NOMO-1 (cell line): ENCODE measurements at regions not wholly inside any gene's neighbourhood (a gene's known extent, or its start where the extent isn't known, plus 50 kb on each side); places are given as distances from the start of the nearest gene placed in this dataset.
"Not testable (repeated sequence)": the region's sequence is repeated elsewhere in the genome, so short reads cannot be mapped to it uniquely, and the experiment has no call there.

ENCODE experiments used
- DNase-seq, 2 experiments: peaks; one replicate each; lab custom pipeline; 2025; ENCODE audit not compliant: unreplicated experiment in 2 of 2; lab: John Stamatoyannopoulos, UW

DNA sequence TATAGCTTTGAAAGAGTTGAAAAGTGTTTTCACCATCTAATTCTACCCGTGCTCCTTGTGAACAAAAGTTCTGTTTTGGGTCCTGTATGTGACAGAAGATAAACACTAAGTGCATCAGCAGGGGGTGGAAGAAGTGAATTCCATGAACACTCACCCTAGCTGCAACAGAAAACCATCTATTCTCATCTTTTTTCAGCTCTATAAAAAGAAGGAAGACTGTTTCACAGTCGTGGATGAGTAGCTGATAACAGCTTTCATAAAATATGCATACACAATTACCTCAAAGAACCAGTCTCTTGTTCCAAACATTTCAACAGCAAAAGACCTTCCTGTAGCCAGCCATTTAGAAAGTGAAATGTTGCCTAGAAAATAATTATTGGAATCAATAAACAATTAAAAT is 281.7 kb upstream of the RASGRP1 start:
- no peak for DNase-seq

DNA sequence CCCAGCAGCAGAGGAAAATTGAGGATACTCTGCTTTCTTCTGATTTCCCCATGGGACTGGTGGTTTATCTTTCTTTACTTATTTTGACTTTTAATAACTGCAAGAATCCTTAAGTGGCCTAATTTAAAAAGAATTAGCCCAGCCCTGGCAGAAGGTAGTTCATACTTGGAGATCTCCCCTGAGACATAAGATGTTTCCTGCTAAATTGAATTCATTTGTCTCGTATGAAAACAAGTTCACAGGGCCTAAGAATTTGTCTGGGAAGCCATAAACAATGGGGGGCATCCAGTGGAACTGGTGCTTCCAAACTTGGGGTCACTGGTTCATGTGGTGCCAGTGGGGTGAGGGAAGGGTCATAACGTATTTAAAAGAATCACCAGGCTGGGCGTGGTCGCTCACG is 283.1 kb upstream of the RASGRP1 start:
- DNase-seq: no peak

DNA sequence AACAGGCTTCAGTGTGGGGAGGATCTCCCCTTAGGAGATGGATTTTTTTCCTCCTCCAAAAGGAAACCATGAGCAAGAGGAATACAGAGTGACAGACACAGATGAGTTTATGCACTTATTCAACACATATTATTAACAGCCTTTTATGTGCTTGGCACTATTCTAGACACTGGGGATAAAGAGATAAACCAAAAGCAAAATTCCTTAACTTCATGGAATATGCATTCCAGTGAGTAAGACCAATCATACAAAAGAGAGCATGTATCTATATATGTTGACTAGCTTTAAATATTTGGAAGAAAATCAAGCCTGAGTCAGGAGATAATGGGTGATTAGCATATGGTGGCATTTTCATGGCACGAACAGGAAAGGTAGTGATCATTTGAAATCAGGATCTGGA is 284.4 kb upstream of the RASGRP1 start:
- DNase-seq: no peak

DNA sequence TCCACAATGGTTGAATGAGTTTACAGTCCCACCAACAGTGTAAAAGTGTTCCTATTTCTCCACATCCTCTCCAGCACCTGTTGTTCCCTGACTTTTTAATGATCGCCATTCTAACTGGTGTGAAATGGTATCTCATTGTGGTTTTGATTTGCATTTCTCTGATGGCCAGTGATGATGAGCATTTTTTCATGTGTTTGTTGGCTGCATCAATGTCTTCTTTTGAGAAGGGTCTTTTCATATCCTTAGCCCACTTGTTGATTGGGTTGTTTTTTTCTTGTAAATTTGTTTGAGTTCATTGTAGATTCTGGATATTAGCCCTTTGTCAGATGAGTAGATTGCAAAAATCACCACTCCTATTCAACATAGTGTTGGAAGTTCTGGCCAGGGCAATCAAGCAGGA is 287.6 kb upstream of the RASGRP1 start:
- not testable (repeated sequence) for DNase-seq

DNA sequence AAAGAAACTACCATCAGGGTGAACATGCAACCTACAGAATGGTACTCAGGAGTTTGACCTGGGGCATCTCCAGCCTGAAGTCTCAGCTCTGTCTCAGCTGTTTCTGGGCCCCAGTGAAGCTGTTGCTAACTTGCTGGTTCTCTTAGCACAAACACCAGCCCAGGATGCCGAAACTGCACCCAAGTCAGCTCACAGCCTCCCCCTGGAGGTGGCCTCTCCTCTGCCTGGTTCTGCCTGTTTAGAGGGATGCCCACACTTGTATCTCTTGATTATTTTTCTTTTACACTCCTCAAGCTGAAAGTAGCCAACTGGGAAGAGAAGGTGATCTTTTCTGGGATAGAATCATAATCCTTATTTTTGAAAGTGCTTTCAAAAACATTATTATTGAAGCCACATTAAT is 289.0 kb upstream of the RASGRP1 start:
- DNase-seq: no peak

DNA sequence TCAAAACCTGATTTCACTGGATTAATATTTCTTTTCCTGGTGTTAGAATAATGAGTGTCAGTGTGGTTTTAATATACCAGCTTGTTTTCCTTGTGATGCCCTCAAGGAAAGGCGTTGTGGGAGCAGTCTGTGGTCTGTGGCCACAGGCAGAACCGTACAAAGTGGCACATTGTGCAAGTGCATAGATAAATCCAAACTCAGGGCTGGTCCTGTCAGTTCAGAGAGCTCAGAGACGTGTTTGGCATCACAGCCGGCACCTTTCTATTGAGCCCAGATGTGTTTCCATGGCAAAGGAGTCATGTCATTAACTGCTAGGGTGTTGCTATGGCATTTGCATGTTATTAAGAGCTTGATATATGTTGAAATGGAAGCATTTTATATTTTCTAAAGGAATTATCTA is 289.9 kb upstream of the RASGRP1 start:
- DNase-seq: no peak

DNA sequence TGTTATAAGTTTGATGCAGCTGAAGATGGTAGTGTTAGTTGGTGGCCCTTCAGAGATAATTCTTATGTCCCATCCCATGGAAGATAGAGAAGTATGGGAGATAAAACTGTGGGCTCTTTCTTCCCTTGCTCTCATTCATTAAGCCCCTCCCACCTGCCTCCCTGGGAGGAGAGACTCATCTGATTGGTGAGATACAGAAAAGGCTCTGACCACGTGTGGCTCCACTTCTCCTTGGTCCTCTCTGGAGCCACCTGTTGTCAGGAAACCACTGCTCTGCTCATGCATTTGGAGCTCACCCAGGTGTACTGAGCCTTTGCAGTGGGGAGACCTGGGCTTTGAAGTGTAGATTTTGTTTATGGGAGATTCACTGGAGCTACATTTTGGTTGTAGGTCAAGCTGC is 293.2 kb upstream of the RASGRP1 start:
- no peak for DNase-seq

DNA sequence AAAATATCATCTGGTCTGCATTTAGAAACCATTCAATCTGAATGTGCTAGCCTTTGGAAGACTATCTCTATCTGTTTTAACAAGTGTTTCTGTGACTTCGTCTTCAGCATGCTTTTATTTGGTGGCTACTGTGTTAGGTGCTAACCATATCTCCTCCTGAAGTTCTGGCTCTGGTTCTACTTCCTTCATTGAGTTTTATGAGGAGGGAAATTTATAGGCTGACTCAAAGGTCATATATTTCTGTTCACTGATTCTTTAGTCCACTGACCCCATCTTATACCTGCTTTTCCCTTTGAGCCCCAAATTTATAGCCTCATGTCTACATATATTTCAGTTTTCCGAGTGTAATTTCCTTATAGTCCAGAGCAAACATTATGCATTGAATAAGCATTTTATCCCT is 295.0 kb upstream of the RASGRP1 start:
- DNase-seq: no peak

DNA sequence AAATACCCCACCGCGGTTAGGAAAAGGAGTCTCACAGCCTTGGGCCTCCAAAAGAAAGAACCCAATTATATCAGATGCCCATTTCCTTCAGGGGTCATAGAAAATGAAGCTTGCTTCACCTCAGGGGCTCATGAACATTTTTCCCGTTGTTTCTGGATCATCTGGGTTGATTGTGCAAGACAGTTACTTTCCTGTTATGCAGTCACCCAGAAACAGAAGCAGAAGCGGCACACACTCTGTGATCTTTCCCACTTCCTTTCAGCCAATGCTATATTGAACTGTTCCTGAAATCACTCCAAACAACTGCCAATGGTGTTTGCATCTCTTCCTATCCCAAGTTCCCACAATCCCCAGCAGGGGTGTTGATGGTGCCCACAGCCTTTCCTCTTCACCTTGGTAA is 295.6 kb upstream of the RASGRP1 start:
- peak in 1 of 2 experiments; percentile 23 for DNase-seq

DNA sequence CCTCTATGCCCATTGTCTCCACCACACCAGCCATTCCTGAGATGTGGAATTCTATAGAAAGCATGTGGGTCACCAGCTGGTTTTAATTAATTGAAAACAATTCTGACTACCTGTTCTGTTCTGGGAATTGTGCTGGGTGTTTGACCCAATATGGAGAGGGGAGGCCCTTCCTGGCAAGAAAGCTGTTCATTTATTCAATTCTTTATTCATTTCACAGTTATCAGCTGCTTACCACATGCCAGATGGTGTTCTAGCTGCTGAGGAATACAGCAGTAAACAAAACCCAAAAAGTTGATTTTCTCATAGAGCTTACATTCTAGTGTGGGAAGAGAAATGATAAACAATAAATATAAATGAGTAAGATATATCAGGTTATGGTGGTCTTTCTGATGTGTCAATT is 296.1 kb upstream of the RASGRP1 start:
- DNase-seq: no peak

DNA sequence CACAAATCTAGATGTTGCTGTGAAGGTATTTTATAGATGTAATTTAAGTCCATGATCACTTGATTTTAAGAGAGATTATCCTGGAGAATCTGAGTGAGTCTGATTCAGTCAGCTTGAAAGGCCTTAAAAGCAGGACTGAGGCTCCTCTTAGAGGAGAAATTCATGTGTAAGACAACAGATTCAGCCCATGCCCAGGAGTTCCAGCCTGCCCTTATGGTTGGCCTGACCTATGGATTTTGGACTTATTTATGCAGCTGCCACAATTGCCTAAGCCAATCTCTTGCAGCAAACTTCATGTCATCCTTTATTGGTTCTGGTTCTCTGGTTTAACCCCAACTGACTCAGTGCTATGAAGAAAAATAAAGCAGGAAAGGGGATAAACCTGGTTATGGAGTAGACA is 296.5 kb upstream of the RASGRP1 start:
- DNase-seq: no peak

DNA sequence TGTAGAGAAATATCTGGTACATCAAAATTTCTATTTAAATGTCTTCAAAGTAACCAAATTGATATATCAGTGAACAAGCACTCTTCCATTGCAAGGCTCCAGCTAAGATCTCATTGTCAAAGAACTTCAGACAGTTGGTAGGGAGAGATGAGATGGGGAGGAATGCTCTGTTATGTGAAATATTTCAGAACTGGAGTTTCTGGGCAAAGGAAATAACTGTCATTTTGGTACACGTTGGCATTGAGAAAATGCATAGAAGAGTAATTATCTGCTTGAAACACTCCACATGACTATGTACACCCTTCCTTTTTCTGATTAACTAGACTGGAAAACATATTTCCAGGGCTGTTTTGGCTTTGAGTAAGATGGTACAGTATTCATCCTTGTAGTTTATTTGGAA is 297.5 kb upstream of the RASGRP1 start:
- DNase-seq: no peak

DNA sequence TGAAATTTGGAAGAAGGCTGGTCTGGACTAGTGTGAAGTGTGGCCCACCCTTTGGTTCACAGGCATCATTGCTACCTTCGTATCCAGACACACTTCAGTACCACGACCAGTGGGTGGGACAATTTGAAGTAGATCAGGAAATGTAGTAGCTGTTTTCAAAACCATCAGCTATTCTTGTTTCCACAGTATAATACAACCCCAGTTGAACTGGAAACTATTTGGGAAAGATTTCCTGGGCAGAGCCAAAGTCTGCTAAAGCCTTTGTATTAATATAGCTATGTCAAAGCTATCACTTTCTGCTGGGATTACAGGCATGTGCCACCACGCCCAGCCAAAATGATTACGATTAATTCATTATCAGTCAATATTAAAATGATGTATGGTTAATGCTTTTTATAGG is 298.8 kb upstream of the RASGRP1 start:
- no peak for DNase-seq

DNA sequence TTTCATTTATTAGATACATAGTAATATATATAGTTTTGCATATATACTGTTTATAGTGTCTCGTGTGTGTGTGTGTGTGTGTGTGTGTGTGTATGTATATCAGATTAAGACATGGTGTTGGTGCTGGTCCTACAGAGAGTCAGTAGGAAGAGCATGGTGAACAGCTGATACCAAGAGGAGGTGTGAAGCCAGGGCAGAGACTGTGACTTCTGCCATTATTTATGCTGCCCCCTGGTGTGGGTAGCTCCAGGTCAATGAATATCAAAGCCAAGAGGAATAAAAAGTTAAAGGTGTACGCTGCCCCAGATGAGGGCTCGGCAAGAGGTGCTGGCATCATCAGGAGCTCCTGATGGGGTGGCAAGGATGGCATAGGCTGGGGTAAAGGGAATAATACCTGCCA is 299.5 kb upstream of the RASGRP1 start:
- no peak for DNase-seq

DNA sequence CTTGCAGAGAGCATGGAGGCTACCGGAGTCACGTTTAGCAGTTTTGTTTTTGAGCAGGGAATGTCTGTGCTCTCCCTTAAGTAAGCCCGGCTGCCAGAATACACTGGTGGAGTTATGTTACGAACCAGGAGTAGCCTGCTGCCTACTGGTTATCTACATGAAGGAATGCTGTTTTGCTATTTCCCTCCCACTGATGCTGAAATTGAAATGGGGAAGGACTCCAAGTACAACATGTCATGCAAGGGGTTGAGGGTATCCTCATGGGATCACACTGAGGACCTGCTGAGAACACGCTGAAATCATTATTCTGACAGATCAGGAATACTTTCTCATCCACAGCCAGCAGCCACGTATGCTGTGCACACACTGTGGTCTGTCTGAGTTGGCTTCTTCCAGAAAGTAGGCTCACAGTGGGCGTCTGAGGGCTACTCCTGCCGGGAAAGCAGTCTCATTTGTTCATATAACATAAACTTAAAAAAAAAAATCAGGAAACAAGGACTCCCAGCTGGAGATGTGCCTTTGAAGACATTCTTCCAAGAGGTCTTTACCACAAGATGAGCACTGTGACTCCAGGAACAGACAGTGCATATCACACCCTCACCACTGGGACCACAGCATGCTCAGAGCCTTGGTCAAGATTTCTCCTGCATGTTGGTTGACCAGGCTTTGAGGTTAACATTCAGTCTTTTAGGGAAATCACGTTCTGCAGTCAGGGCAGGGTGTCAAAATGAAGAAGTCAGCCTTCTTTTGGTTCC is 300.4 kb upstream of the RASGRP1 start:
- DNase-seq: no peak

DNA sequence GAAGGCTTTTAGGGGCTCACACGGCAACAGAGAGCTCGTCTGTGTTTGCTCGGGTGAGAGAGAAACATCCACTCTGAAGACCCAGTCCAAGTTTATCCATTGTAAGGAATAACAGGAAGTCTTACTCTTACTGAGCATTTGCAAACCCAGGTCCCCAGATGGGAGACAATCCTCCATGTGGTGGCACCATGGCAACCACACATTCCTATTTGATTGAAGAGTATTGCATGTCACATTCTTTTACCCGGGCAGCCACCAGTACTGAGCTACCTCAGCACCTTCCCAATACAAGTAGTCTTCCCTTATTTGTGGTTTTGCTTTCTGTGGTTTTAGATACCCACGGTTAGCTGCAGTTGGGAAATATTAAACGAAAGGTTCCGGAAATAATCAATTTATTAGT is 302.9 kb upstream of the RASGRP1 start:
- DNase-seq: no peak

DNA sequence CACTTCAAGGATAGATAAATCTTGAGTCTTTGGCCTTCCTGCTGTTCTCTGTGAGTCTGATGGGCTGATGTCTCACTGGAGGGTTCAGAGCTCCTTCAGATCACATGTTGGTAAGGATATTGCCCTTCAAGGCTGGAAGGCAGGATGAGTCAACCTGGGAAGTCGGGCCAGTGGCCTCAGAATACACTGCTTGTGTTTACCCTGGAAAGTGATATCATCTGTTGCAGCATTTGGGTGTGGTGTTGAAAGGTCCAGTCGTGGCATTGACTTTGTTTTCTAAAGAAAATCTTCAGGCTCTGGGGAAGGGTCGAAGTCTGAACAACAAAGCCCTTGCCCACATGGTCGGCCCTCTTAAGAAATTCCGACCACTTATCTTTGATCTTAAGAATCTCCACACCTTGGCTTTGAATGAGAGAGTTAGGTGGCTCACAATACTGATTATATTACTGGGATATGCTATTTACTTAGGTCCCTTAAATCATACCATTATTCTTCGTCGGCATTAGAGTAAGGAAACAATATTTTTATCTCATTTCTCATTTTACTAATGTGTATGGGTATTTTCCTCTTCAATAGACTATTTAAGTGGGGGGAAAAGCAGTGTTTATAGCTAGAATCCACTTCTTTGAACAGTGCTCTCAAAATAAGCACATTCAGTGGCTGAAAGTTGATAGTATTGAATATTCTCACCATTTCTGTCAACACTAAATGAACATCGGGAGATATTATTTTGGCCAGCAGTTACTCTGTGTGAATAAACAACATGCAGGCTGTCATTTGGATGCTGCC is 303.9 kb upstream of the RASGRP1 start:
- DNase-seq: no peak

DNA sequence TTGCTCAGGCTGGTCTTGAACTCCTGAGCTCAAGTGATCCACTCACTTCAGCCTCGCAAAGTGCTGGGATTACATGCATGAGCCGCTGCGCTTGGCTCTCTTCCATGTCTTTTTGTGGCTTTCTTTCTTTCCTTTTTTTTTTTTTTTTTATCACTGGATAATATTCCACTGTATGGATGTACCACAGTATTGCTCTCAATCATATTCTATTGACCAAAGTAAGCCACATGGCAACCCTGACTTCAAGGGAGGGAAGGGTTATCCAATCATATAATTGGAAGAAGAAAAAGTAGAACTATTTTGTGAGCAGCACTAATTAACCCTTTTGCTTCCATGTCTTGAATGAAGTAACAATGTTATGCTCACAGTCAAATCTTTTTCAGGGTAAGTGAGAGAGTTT is 307.0 kb upstream of the RASGRP1 start:
- DNase-seq: no peak

DNA sequence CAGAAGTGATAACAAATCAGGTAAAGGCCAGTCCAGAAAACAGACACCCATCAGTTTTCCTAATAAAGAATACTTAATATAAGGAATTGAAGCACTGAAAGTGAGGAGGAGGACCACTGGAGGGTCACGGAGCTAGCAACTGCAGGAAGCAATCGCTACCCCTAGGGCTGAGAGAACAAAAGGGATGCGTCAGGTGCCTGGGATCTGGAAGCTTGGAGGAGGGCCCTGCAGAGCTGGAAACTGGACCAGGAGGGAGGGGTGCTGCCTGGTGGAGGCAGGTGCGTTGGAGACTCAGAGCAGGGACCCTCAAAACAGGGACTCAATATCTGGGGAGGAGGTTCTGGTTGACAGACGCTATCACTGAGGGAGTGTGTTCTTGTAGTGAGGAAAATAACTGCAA is 308.1 kb upstream of the RASGRP1 start:
- DNase-seq: no peak

DNA sequence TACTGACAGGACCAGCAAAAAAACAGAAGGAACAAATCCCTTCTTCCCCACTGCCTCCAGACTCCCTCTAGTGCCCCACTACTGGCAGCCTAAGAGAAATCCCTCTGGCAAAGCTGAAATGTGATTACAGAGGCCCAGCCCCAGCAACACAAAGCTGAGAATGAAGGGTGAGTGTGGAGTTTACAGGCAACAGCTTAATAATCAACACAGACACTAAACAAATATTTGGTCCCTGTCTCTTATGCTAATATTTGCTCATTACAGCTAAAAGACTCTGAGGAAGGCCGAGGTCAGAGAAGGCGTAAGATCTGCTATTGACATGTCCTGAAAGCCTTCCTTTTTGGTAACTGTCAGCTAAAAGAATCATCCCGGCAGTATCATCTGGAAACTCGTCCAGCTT is 308.5 kb upstream of the RASGRP1 start:
- DNase-seq: no peak

DNA sequence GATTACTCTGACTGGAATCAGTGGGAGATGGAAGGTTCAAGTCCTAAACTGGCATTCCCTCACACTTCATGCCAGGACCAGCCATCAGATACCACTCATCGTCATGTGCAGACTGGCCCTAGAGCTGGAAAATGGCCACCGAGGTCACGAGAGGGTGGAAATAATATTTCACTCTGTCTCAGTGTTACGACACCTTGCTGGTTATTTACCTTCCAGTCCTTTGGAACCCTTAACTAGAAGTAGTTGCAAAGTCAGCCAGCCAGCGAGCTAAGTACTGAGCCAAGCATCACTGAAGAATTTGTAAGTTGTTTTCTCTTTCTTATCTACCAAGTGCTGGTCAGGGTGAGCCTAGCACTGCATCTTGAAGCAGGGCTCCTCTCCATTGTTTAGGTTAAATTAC is 309.9 kb upstream of the RASGRP1 start:
- no peak for DNase-seq

DNA sequence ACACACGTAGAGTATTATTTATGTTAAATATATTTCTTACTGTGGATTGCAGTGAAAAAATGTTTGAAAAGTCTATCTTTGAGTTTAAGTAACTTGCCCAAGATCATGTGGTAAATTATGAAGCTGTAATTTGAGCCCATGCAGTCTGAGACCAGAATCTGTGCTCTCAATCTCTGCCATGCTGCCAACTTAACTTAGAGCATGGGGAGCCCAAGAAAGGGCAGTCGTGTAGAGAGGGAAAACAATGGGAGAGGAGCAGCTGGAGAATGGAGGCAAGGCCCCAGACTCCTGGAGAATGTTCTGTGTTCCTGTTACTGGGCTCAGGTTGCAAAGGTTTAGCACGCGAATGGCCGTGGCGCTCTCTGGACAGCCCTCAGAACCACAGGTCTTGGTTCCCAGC is 311.6 kb upstream of the RASGRP1 start:
- DNase-seq: no peak
